Inflammatory macrophage treated with lipopolysaccharide for 1 hour (primary cell): ENCODE measurements at regions not wholly inside any gene's neighbourhood (a gene's known extent, or its start where the extent isn't known, plus 50 kb on each side); places are given as distances from the start of the nearest gene placed in this dataset.
"Not testable (repeated sequence)": the region's sequence is repeated elsewhere in the genome, so short reads cannot be mapped to it uniquely, and the experiment has no call there.

Source experiments
- DNase-seq, 2 donors: peaks; one replicate each; pipeline ENCODE4 v3.0.0-alpha.2; 2020 to 2022

GRCh38 chr5:35561396-35561795, 56.3 kb upstream of the SPEF2 start:
- DNase-seq: no peak

DNA sequence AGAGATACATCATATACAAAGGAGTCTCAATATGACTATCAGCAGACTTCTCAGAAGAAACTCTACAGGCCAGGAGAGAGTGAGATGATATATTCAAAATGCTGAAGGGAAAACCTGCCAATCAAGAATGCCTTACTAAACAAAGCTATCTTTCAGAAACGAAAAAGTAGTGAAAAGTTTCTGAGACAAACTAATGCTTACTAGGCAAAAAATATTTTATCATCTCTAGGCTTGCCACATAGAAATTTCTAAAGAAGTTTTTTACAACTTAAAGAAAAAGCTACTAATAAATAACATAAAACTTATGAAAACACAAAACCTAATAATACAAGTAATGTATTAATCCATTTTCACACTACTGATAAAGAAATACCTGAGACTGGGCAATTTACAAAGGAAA, 59.9 kb upstream of the SPEF2 start:
- no peak for DNase-seq

DNA sequence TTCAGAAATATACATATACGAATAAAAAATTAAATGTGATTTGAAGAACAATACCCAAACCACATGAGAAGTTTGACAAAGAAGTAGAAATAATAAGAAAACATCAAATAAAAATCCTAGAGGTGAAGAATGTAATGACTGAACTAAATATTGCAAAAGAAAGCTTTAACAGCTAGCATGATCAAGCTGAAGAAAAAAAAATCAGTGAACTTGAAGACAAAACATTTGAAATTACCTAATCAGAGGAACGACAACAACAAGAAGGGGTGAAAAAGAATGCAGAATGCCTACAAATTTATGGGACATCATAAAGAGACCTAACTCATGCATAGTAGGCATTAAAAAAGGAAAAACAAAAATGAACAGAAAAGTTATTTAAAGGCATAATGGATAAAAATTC, 60.5 kb upstream of the SPEF2 start:
- DNase-seq: no peak

GRCh38 chr5:35554016-35554415, 63.6 kb upstream of the SPEF2 start:
- DNase-seq: no peak

GRCh38 chr5:35545190-35545589, 72.5 kb upstream of the SPEF2 start:
- no peak for DNase-seq

DNA sequence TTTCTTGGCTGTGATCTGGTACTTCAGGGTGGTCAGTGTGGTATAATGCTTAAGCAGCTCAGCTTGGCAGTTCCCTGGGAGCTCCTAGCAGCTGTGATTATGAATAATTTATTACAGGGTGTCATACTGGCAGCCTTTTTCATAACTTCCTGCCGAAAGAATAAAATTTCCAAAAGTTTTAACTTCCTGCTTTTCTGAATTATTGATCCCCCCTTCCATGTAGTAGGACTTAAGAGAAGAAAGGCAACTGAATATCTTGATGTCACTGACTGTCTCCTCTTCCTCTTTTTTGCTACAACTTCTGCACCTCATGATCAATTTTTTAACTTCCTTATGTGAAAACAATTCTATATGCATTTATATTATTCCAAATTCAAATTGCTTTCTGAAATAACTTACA, 74.3 kb upstream of the SPEF2 start:
- peak; percentile 65 to 72 for DNase-seq

DNA sequence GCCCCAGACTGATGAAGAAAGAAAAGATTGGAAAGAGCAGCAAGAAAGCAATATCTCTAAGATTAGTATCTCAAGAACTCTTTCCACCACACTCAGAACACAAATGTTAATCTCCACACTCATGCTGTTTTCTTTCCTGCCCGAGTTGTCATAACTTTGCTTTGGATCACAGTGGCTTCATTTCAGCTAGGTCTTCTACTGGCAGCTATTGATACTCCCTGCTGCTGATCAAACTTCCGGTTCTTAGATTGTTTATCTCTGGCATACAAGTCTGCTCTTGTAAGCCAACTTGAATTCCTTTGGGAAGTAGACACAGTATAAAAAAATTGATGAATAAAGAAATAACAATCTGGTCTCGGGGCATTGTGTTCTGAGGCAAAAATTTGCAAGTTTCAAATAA, 77.7 kb upstream of the SPEF2 start:
- DNase-seq: no peak

DNA sequence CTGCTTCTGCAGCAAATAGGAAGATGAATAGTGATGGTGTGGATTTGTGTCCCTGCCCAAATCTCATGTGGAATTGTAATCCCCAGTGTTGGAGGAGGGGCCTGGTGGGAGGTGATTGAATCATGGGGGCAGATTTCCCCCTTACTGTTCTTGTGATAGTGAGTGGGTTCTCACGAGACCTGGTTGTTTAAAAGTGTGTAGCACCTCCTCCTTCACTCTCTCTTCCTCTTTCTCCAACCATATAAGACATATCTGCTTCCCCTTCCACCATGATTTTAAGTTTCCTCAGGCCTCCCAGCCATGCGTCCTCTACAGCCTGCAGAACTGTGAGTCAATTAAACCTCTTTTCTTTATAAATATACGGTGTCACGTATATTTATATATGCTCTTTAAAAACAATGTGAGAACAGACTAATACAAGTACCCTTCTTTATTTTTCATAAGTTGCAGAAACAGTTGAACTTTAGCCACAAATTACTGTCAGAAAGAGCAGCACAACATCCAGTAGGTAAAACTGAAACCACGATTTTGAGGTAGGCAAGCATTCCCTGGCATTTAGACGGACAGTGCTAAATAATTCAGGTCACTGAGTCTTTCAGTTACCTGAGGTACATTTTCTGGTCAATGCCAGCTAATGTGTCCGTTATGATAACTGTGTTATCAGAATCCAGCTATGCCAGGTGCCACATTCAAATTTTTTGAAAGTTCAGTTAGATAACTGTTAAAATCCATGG, 79.3 kb upstream of the SPEF2 start:
- no peak for DNase-seq

GRCh38 chr5:35533156-35533555, 84.5 kb upstream of the SPEF2 start:
- no peak for DNase-seq

- not testable (repeated sequence) for DNase-seq
These were observed 86.1 kb upstream of the SPEF2 start for GRCh38 chr5:35531553-35531952.

GRCh38 chr5:35518104-35518503, 99.6 kb upstream of the SPEF2 start:
- peak; percentile 83 to 85 for DNase-seq

DNA sequence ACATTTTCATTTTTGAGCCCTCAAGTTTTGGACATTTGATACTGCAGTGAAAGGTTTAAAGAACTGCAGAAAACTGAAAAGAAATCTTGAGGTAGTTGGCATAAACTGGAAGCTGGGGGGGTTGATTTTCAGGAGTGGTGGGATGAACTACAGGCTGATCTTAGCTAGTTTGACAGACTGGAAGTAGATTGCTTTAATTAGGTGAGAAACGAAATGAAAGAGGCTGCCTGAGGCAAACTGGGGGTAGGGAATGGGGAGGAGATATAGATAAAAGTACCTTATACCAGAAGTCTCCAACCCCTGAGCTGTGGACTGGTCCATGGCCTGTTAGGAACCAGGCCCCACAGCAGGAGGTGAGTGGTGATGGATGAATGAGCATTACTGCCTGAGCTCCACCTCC, 101.4 kb upstream of the SPEF2 start:
- no peak for DNase-seq

DNA sequence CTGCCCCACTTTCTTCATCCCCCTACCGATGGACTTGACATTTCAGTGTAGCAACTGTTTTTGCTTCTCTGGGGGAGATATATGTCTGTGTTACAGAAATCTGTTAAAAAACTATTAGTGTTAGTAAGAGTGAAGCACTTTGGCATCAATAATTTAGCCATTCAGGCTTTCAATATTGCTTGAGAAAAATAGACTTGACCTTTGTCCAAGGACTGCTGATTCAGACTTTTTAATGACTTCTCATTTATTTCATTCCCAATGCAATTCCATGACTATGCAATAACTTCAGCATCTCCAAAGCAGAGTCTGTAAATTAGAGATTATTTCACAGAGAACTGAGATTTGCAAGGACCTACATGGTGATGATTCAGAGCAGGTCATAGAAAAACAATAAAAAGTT, 104.1 kb upstream of the SPEF2 start:
- no peak for DNase-seq

DNA sequence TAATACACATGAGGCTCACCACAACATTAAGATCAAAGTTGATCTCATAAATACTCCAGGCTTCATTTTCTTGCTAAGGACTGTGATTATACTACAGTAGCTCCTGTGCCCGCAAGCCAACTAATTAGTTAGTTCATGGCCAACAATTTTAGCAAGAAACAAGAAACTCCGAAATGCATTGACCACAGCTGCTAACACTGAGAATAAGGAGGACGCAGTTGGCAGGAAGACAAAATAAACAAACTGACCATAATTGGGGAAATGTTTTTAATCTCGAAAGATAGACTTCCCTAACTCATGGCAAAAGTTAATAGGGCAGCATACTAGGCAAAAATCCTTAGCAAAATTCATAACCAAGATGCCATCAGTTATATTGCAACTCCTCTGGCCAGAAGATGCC, 115.5 kb upstream of the SPEF2 start:
- no peak for DNase-seq

DNA sequence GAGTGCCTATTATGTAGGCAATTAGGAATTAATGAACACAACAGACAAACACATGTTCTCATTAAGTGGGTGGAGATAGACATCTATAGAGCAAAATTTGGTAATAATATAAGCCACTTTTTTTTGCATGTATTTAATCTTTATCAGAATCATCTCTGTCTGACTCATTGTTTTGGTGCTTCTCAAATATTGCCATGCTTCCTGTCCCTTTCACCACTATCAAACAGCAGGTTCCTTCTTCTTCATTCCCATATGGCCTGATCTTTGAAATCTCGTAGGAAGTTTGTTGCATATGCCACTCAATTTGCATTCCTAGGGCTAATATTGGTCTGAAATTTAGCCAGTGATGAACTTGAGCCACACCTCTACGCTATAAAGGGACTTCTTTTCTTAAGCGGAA, 128.9 kb upstream of the SPEF2 start:
- DNase-seq: peak; percentile 36 to 47

- DNase-seq: no peak
These were observed 129.6 kb upstream of the SPEF2 start for GRCh38 chr5:35488055-35488454.

- no peak for DNase-seq
These were observed 130.2 kb upstream of the SPEF2 start for GRCh38 chr5:35487233-35488025.

GRCh38 chr5:35485487-35485886, 132.2 kb upstream of the SPEF2 start:
- peak; percentile 34 to 40 for DNase-seq

DNA sequence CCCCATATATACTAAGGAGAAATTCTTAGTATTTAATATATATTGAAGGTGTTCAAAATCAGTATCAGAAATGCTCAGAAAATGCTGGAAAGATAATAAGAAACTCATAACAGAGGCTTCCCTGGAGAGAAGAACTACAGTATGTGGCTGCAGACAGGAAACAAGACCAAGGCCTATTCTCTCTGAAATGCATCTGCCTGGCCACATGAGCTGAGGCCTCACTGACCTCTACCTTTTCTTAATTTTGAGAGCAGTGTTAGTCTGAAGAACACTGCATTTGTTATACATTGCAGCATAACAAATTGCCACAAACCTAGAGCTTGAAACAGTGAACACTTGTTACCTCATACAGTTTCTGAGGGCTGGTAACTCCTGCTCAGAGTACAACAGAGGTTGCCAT, 133.4 kb upstream of the SPEF2 start:
- DNase-seq: no peak

- DNase-seq: peak; percentile 46
These were observed 133.9 kb upstream of the SPEF2 start for GRCh38 chr5:35483780-35484179.

- peak; percentile 40 to 50 for DNase-seq
These were observed 134.5 kb upstream of the SPEF2 start for GRCh38 chr5:35483191-35483590.

GRCh38 chr5:35482167-35482755, 135.4 kb upstream of the SPEF2 start:
- no peak for DNase-seq

GRCh38 chr5:35478856-35479682, 138.6 kb upstream of the SPEF2 start:
- peak; percentile 59 to 68 for DNase-seq
